GM21737 (cell line): ENCODE measurements at regions not wholly inside any gene's neighbourhood (a gene's known extent, or its start where the extent isn't known, plus 50 kb on each side); places are given as distances from the start of the nearest gene placed in this dataset.
A peak's percentile ranks its signal among the peaks of the same experiment; 100 is the strongest.

Experiments
- ATAC-seq: cut with Tn5 transposase; IDR thresholded peaks from one replicate; pipeline ENCODE4 v1.9.1; 2021; ENCODE audit warnings: mild to moderate bottlenecking, moderate library complexity; ENCODE audit not compliant: unreplicated experiment

DNA sequence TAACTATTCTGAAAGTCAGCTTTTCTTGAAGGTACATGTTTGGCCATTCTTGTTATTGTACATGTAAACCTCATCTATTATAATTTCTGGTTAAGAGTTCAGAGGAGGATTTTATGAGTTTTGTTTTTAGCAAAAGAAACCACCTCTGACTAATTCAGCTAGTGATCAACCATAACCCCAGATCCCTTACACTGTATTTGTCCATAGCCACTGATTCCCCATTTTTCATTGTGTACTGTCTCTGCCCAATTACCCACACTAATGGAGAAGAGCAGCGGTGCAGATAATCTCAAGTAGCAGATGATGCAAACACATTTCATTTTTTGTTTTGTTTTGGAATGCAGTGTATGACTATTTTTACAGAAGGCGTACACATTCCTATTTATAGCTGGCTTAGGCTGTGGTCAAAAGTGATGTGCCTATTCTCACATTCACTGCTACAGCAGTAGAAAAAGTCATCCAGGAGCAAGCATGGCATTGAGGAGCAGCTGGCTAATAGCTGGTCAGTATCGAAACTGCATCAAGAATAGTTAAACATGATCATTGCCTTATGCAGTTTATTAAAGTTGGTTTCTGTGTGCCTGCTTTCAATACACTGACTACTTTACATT is 988.3 kb downstream of the DTWD2 start:
- peak; percentile 60 for ATAC-seq

DNA sequence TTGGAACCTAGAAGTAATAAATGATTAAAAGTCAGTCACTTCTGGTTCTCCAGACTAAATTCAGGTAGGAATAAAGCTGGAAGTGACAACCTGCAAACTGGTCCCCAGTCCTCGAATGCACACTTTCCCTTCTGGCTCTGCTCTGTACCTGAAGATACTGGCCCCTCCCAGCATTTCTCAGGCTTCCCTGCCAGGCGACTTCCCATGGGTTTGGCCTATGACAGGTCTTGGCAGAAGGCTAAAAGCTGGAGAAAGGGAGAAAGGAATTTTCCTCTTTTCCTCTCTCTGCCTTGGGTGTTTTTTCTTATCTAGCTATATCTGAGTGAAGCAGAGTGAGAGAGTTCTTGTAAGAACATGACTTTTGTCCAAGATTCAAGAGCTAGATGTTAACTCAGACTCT is 1005.7 kb downstream of the DTWD2 start:
- ATAC-seq, result no peak

DNA sequence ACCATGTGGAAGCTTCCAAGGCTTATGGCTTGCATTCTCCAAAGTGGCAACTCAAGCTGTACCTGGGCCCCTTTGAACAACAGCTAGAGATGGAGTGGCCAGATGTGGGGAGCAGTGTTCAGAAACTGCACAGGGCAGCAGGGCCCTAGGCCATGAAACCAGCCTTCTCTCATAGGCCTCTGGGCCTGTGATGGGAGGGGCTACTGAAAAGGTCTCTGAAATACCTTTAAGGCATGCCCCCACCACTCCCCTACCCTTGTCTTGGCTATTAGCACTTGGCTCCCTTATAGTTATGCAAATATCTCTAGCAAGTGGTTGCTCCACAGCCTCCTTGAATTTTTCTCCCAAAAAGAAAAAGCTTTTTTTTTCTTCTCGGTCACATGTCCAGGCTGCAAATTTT is 1014.6 kb downstream of the DTWD2 start:
- ATAC-seq, result no peak

DNA sequence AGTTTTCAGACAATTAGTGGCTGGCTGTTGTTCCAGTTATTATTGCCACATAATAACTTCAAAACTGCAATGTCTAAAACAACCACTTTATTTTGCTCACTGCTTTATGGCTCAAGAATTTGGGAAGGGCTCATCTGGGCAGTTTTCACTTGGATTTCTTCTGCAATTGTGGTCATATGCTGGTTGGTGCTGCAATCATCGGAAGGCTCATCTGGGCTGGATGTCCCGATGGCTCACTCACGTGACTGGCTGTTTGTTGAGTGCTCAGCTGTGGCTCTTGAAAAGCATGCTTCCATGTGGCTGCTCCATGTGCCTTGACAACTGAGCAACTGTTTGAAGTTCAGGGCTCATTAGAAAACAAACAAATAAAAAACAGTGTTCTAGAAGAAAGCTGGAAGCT is 1032.5 kb downstream of the DTWD2 start:
- ATAC-seq, result no peak

DNA sequence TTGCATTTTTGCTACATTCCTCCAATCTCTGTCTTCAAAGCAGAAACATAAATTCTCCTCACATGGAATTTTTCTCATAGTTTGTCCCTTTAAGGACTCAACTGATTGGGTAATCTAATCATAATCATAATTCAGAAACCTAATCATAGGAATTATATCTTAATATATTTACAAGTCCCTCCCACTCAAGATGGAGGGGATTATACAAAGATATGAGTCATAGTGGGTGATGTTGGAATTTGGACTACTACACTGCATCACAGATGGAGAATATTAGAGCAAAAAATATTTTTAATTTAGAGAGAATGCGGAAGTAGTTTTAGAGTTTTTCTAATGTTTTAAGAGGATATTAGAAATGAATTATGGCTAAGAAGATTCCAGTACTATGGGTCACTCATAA is 1034.0 kb downstream of the DTWD2 start:
- ATAC-seq, result no peak

DNA sequence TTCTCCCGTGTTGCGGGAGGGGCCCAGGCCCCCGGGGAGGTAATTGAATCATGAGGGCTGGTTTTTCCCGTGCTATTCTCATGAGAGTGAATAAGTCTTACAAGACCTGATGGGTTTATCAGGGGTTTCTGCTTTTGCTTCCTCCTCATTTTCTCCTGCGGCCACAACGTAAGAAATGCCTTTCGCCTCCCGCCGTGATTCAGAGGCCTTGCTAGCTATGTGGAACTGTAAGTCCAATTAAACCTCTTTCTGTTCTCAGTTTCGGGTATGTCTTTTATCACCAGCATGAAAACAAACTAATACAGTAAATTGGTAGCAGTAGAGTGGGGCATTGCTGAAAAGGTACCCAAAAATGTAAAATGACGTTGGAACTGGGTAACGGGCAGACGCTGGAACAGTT is 1035.1 kb downstream of the DTWD2 start:
- no peak for ATAC-seq

DNA sequence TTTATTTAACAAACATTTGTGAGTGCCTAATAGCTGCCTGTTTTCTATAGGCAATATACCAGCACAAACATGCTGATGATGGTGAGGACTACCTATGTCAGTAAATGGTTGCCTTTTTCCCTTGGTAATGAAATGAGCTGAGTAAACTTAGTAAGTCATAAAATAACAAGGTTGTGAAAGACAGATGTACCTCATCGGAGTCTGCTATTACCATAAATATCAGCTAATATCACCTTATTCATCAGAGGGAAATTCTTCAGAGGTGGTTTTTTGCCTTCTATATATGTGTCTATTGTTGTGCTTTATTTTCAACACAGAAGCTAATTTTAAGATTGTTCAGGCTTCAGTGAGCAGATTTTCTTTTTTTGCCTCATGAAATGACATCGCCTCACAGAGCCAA is 1040.5 kb downstream of the DTWD2 start:
- no peak for ATAC-seq

DNA sequence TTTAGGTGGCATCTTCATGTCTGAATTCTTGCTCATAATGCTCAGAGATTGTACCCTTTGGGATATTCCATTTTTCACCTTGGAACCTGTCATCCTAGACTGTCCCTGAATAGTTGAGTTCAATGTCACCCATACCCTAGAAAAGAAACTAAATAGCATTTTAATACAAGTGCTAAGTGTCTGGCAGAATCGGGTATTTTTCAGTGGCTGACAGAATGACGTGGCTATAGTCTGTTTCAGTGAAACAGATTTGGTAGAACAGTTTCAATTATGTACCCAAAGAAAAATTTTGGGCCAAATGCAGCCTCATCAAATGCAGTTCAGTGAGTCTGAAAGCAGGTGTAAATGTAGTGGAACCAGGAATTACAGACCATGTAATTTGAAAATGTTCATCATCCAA is 1041.2 kb downstream of the DTWD2 start:
- ATAC-seq, result no peak

DNA sequence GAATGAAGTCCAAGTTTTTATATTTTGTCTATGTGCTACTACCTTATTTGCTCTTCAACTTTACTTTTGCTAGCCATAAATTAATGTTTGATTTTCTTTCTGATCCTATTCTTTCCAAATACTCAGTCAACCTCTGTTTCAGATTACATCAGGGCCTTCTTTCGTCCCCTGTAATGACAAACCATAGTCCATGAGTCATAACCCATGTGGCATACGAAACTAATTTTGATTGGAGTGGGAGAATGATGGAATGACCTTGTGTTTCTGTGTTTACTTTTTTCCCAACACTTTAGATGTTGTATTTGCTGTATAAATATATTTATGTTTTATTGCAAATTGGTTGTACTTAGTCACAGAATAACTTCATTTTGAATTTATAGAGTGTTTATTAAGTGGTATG is 1043.1 kb downstream of the DTWD2 start:
- no peak for ATAC-seq

DNA sequence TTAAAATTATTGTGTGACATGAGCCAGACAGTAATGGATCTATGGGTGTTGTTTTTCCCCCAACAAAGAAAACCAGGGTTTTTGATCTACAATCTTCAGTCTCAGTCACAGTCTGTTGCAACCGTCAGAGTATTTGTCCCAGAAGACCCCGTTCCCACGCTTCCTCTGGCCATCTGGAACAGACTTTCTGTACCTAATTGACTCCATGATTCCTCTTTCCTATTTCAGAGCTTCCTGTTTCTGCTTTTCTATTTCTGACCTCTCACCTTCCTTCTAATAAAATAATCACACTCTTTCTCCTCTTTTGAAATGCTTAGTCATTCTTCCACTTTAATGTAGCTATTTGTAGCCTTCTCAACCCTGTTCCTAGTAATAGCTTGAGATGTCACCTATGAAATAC is 1044.8 kb downstream of the DTWD2 start:
- no peak for ATAC-seq

DNA sequence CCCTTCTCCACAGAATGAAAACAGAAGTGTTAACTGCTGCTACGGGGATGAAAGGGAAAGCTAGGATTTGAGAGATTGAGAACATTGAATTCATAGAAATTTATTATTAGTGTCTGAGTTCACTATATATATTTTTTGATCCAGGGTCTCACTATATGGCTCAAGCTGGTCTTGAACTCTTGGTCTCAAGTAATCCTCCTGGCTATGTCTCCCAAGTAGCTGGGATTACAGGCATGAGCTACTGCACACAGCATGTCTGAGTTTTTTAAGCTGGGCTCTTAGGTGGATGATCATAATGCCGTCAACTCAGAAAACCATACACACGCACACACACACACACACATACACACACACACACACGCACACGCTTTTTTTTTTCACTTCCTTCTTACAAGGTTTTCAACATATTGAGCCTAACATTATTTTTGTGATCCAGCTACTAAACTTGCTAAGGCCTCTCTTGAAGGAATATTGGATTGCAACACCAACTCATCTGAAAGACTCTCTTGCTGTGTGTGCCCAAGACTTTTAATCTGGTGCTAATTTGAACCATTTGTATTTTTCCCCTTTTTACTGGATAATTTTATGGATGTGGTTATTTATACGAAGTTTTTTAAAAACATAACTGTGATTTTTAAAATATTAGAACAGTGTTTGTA is 1045.4 kb downstream of the DTWD2 start:
- ATAC-seq, result no peak

DNA sequence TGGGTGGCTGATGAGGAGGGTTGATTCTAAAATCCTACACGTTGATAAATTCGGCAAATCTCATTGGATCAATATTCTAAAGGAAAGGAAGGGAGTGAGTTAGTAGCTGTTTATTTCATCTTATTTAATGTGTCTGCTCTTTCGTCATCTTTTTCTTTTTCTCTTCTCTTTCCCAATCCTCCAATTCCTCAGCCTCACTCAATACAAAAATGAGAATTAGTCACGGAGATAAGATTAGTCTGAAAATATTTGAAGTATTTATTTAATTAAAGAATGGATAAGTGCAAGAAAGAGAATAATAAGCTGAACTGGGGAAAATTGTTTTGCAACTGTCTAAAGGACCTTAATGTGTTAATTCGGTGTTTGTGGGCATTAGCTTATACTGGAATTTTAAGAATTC is 1095.1 kb downstream of the DTWD2 start:
- no peak for ATAC-seq

DNA sequence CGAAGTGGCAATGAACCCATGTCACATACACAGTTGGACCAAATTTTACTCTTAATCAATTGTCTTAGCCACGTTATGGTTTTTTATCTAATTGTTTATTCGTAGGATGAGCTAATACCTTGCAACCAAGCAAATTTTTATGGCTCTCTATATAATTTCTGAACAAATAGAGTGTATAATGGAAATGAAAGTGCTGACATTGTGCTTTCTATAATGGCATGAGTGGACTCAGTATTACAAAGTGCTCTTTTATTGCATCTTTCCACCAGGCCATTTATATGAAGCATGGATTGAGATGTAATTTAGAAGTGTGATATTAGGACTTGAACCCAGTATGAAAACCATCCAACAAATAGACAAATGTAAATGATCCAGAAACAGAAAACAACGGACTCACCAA is 1096.0 kb downstream of the DTWD2 start:
- ATAC-seq, result no peak

DNA sequence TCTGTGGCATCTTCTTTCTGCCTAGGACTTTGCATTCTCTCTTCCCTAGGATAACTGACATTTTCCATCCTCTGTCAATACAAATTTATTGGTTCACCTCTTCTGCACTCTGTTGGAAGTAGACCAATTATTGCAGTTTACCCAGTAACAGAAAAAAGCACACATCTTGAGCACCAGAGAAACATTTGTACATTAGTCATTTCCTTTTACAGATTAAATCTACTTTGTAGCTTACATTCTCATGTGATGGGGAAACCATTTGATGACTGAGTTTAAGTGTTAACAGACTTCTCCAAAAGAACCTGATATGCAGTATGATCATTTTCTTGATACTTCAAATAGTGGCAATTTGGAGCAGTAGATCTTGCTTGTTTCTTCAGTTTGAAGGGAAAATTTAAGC is 1098.8 kb downstream of the DTWD2 start:
- ATAC-seq, result no peak

DNA sequence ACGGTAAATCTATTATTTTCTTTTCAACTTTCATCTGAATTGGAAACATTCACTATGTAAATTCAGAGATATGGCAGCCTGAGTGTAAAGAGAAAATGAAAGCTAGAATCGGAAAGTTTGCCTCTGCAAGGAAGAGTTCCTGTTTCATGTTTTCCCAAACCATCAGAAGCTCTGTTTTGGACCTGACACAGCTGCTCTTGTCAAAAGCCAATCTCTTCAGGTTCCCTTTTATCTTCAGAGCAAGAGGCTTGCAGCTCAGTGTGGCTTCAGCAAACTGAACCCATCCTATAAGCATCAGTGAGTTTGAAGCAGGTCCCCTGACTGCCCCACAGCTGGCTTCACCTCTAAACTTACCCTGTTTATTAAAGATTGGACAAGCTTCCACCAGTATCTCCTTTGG is 1099.7 kb downstream of the DTWD2 start:
- peak; percentile 84 for ATAC-seq

DNA sequence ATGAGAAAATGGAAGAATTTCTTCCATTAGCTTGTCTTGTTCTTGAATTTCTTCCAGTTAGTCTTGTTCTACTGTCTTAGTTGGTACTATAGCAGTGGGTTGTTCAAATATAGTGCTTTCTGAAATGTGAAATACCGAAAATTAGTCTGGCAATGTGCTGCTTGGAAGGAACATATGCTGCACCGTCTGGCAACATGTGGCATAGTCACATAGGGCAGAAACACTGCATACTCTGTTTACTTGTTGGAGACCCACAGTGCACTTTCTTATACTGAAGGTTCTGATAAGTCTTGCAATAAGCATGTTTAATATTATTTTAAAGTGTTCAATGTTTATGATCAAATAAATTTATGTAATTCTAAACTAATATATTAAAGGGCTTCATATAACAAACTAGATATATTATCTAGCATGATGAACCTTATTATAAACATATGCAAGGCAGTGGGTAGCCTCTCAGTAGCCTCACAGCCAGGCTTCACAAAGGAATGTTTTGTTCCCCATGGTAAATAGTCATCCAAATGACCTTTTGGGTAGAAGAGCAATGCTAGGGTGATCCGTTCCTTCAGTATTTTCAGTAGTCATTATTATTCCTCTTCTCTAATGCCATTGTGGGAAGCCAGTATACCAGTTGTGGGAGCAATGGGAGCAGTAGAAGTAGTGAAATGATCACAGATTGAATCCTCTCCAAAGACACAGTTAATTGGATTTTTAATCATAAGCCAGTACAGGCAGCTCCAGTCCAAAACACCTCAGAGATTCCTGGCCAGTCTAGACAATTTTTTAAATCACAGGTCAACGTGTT is 1106.7 kb downstream of the DTWD2 start:
- ATAC-seq, result no peak

DNA sequence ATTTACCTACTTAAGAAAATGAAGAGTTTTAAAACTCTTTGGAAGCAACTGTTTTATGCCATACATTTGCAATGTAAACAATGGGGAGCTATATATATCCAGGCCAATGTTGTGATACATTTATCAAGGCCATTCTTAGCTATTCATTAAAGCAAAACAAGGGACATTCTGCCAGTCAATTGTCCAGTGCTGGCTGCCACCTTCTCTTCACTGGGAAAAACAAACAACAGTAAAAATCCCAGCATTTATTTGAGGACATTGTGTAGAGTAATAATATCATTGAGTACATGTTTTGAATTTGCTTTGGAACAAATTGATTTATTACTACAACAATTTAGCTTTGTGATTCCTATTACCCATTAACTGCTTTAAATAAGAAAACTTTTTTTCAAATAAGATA is 1107.4 kb downstream of the DTWD2 start:
- no peak for ATAC-seq

DNA sequence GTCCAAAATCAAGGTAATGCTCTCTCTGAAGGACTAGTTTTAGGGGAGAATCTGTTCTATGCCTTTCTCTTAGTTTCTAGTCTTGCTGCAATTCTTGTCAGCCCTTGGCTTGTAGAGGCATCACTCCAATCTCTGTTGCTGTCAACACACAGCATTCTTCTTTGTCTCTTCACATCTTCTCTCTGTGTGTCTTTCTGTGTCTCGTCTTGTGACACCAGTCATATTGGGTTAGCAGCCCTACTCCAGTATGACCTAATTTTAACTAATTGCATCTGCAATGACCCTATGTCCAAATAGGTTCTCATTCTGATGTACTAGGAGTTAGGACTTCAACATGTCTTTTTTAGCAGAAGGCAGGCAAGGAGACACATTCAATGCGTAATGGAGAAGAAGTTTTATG is 1110.6 kb downstream of the DTWD2 start:
- no peak for ATAC-seq

DNA sequence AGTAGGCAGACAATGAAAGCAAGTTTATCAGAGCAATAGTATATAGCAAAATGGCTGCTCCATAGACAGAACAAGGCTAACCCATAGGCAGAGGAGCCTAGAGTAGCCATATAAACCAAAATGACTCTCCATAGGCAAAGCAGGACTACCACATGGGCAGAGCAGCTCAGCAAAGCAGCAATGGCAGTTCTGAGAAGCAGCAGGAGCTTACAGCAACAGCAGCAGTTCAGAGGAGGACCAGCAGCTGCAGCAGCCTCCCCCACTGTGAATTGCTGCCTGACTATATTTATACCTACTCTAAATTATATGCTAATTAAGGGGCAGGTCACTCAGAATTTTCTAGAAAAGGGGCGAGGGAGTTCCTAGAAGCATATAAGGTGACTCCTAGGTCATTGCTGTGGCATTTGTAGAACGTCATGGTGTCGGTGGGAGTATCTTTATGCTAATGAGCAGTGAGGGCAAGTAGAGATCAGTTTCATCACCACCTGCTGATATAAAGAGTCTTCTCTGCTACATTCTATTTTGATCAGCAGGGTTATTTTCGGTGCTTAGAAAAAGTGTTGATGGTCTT is 1115.5 kb downstream of the DTWD2 start:
- no peak for ATAC-seq

DNA sequence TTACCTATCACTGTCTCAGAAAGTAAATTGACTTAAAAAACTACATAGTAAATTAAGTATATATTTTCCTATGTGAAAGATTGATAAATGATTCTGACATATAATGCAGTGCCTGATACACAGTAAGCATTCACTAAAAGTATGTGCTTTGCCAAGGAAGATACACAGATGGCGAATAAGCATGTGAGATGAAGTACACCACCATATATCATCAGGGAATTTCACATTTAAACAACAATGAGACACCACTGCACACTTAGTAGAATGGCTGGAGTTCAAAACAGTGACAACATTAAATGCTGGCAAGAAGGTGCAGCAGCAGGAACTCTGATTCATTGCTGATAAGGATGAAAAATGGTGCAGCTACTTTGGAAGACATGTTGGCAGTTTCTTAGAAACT is 1118.8 kb downstream of the DTWD2 start:
- ATAC-seq, result no peak

DNA sequence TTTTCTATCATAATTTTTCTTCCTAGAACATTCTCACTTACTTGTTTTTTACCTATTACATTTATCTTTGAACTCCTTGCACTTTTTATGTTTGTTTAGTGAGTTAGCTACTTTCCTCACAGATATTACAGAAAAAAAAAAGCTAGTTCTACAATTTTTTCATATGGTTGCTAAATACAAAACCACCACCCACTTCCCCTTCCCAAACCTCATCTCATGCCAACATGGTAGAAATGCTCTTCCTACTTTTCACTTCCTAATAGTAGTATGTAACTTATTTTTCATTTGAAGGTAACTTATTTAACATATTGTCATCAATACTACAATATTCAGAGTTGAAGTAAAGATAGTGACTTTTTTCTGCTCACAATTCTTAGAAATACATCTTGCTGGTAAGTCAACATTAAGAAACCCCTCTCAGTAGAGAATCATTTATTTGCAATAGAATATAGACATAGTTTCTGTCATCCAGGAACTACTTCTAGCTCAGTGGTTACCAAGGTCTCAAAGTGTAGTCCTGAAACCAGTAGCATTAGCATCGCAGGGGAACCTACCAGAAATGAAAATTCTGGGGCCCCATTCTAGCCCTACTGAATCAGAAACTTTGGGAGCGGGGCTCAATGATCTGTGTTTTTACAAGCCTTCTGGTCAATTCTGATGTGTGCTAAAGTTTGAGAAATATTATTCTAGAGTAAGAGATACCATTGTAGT is 1124.6 kb downstream of the DTWD2 start:
- no peak for ATAC-seq
